ENCODE measurements at regions not wholly inside any gene's neighbourhood (a gene's known extent, or its start where the extent isn't known, plus 50 kb on each side); places are given as distances from the start of the nearest gene placed in this dataset.

DNA sequence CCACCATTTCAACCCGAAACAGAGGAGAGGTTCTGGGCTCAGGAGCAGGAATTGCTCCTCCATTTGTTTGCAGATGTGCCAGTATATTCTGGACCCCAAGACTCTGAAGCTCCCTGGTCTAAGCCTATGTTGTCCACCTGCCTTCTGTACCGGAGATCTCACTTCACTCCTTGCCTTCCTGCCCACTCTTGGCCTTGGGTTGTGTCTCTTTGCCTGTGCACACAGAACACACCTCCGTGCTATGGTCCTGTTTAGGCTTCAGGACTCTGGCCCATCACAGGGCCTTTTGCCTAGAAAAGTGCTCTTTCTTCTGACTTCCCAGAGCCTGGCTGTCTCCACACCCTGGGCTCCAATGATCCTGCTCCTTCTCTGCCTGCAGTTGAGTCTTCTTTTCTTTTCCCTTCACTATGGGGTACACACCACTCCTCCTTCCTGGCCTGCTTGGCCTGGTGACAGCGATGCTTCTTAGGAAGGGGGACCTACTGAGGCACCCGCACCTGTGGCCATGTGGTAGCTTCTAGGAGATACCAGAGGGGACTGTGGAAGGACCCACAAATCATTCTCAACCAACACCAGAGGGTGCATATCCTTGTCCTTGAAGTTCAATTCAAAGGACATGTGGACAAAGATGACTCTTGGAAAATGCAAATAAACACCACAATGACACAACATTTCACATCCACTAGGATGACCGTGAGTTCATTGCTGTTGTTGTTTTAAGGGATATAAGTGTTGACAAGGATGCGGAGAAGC is 75.1 kb downstream of the FOXA2 start:
- TF ChIP-seq, protein P1, sequence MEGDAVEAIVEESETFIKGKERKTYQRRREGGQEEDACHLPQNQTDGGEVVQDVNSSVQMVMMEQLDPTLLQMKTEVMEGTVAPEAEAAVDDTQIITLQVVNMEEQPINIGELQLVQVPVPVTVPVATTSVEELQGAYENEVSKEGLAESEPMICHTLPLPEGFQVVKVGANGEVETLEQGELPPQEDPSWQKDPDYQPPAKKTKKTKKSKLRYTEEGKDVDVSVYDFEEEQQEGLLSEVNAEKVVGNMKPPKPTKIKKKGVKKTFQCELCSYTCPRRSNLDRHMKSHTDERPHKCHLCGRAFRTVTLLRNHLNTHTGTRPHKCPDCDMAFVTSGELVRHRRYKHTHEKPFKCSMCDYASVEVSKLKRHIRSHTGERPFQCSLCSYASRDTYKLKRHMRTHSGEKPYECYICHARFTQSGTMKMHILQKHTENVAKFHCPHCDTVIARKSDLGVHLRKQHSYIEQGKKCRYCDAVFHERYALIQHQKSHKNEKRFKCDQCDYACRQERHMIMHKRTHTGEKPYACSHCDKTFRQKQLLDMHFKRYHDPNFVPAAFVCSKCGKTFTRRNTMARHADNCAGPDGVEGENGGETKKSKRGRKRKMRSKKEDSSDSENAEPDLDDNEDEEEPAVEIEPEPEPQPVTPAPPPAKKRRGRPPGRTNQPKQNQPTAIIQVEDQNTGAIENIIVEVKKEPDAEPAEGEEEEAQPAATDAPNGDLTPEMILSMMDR (IDR thresholded peaks at IDR 0.05), result no peak

DNA sequence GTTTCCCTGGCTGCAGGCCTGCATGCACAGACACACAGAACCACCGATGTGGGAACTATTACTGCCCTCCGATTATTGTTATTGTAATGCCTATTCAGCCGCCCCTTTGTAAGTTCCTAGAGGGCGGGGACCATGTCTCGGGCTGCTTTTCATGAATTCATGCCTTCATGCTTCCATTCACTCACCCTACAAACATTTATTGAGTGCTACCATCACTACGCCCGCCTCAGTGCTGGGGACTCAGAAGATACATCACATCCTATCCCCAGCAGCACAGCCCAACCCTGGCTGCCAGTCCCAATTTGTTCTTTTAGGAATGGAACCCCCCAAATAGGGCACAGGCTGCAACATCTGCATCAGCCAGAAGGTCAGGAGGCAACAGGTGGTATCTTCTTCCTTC is 75.9 kb downstream of the FOXA2 start:
- TF ChIP-seq, protein P1 (IDR thresholded peaks at IDR 0.05), result no peak

DNA sequence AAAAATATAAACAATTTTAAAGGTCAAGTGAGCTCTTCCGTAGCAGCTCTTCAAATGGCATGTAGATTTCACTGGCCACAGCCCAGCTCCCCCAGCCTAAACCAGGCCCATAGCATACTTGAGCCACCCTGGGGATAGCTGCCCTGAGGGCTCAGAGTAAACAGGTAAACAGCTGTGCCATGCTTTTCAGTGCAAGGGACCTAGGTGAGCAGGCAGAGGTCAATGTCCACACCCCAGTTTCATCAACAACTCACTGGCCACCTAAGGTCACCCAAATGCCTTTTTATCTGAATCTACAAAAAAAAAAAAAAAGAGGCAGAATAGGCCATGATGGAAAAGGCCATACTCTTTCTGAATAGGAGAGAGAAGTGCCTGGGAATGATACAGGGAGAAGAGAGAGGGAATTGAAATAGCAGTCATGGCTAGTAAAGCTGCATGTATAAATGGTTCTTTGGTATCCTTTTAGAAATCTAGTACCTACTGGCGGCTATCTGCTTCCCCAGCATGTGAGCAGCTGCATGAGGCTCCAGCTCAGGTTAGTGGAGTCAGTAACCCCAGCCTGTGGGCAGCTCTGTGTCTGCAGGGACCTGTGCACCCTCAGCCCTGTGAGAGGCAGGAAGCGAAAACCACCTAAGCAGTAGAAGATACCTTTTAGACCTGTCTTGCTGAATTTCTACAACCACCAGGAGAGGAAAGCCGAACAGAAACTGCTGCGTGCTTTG is 77.0 kb downstream of the FOXA2 start:
- TF ChIP-seq, protein P1 (IDR thresholded peaks at IDR 0.05), result no peak

DNA sequence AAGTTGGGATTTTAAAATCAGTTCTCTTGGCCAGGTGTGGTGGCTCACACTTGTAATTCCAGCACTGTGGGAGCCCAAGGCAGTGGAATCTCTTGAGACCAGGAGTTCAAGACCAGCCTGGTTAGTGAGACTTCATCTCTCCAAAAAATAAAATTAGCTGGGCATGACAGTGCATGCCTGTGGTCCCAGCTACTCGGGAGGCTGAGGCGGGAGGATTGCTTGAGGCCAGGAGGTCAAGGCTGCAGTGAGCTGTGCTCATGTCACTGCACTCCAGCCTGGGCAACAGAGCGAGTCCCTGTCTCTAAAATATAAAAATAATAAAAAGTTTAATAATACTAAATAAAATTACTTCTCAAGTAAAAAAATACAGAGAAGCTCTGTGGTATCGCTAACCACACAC is 77.5 kb downstream of the FOXA2 start:
- TF ChIP-seq, protein P1 (IDR thresholded peaks at IDR 0.05), result no peak

DNA sequence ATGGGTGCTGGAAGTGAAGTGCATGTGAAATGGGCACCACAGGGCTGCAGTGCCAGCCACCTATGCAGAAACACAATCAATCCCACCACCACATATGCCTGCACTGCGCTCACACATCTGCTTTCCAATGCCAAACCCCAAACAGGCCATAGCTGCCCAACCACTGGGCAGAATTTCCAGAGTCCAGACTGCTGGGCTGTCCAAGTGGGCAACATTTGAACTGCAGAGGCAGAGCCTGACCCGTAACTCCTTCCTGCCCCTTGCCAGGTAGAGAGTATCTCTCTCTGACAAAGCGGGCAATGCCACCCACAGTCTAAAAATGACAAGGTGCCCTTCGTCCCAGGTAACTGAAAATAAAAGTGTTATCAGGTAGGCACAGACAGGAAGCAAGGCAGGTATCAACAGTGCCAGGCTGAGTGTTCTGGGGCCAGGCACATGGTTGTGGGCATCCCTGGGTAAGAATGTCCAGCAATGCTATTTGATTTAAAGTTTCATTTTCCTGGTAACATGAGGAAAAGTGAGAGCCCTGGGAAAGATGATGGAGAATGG is 79.5 kb downstream of the FOXA2 start:
- TF ChIP-seq, protein P1 (IDR thresholded peaks at IDR 0.05), result no peak

DNA sequence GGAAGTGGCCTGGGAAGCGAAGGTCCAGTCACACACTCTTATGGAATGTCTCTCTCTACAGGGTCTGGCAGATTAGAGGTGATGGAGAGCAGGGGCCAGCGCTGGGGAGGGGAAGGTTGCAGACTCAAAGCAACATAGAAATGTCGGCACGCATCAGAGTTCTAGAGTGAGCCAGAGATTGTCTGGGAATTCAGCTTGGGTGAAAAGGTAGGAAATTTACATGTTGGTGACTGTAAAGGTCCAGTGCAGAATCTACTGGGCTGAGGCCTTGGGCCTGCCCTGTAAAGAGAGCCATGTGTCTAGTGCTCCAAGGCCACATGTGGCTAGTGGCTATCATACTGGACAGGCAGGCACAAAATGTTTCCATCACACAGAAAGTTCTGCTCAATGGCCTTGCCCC is 80.8 kb downstream of the FOXA2 start:
- TF ChIP-seq, protein P1 (IDR thresholded peaks at IDR 0.05), result no peak

DNA sequence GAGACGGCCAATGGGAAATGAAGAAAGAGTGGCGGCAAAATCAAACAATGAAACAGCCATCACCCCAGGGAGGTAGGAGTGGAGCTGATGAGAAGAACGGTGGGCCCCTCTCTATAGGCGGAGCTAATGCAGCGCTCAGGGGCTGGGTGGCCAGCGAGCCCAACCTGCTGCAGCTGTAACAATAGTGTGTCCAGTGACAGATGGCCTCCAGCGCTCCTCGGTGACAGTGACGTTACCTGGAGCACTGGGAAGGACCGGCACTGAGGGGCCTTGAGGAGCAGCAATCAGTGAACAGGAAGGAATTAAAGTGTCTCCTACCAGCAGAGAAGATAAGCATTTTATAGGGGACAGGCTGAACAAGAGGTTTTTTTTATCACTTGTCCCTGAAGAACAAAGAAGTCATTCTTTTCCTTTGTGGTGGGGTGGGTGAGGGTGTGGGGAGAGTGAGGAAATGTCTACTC is 81.6 kb downstream of the FOXA2 start:
- TF ChIP-seq, protein P1 (IDR thresholded peaks at IDR 0.05), result no peak
